ENCODE measurements at regions not wholly inside any gene's neighbourhood (a gene's known extent, or its start where the extent isn't known, plus 50 kb on each side); places are given as distances from the start of the nearest gene placed in this dataset.
A peak's percentile ranks its signal among the peaks of the same experiment; 100 is the strongest.

DNA sequence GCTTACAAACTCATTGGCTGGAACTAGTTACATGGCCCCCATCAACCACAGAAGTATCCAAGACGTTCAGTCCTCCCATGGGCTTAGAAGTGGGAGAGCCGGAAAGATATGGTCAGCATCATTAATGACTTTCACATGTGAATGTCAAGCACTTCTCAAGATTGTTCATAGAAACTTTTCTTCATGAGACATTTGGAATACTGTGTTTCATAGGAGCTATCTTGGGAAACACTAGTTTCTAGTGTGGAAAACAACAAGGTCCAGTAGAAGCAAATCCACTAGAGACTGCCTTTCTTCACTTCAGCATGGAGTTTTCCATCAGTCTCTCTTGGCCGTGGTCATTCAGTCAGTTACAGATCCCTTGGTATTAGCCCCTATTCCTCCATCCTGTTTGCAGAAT lies 160.9 kb downstream of the C11orf91 start:
- Histone ChIP-seq H3K23ac (ENCODE audit: low read length) (no peak overlapping the region), H3K18ac (ENCODE audit: low read length) (no peak overlapping the region), H3K79me1 (ENCODE audit: low read length) (no peaks in the 10 kb centered on the region), H3K79me2 (ENCODE audit: control insufficient read depth, insufficient read depth, low read length) (no peaks in the 10 kb centered on the region), H3K4ac (ENCODE audit: low read depth, low read length) (no peak overlapping the region), H3K36me3 (ENCODE audit: control insufficient read depth, insufficient read depth, low read length) (no peaks in the 10 kb centered on the region), H3K9ac (ENCODE audit: low read length) (no peak overlapping the region), H3K4me3 (ENCODE audit: low read length) (no peak overlapping the region), H3K4me2 (ENCODE audit: low read length) (no peak overlapping the region), H2BK15ac (replicated peaks; ENCODE audit: low read depth) (no peak overlapping the region), H2BK5ac (ENCODE audit: low read length) (no peak overlapping the region), H3K4me1 (ENCODE audit: control insufficient read depth, low read depth, low read length) (no peaks in the 10 kb centered on the region), H2BK120ac (ENCODE audit: low read depth, low read length) (no peak overlapping the region), H3K56ac (ENCODE audit: low read length) (no peak overlapping the region), H3K27ac (ENCODE audit: low read depth, low read length) (no peak overlapping the region), H4K8ac (ENCODE audit: low read depth, low read length) (no peak overlapping the region), H4K5ac (ENCODE audit: low read length) (no peak overlapping the region), H3K27me3 (ENCODE audit: insufficient read depth, low read length, poor library complexity) (no peaks in the 10 kb centered on the region), H2AK5ac (ENCODE audit: low read length) (no peak overlapping the region)
- WGBS (ENCODE audit: extremely low coverage, insufficient coverage, low lambda C conversion rate): no CpG with 5 or more reads among the region's 3 CpGs
- no peak for DNase-seq

DNA sequence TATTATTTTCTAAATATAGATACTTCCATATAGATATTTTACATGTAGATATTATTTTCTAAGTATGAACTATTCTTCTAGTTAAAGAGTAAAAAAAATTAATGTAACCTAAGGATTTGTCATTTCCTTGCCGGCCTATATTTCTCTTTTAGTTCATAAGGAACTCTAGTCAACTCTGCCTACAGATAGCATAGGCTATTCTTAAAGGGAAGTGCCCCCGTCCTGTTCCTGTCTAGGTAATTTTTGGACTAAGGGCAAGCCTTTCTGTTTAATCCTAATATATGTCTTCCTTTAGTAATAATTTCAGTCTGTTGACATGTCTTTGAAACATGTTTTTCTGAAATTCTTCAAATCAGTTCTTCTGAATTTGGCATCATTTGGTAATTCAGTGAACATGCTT lies 161.9 kb downstream of the C11orf91 start:
- Histone ChIP-seq H3K4me3 (ENCODE audit: low read length) (no peak overlapping the region), H4K8ac (ENCODE audit: low read depth, low read length) (no peak overlapping the region), H3K4me2 (ENCODE audit: low read length) (no peak overlapping the region), H3K36me3 (ENCODE audit: control insufficient read depth, insufficient read depth, low read length) (no peaks in the 10 kb centered on the region), H2AK5ac (ENCODE audit: low read length) (no peak overlapping the region), H2BK5ac (ENCODE audit: low read length) (no peak overlapping the region), H3K27me3 (ENCODE audit: insufficient read depth, low read length, poor library complexity) (no peaks in the 10 kb centered on the region), H4K5ac (ENCODE audit: low read length) (no peak overlapping the region), H2BK15ac (replicated peaks; ENCODE audit: low read depth) (no peak overlapping the region), H3K23ac (ENCODE audit: low read length) (no peak overlapping the region), H3K4me1 (ENCODE audit: control insufficient read depth, low read depth, low read length) (no peaks in the 10 kb centered on the region), H3K56ac (ENCODE audit: low read length) (no peak overlapping the region), H3K79me1 (ENCODE audit: low read length) (no peaks in the 10 kb centered on the region), H3K79me2 (ENCODE audit: control insufficient read depth, insufficient read depth, low read length) (no peaks in the 10 kb centered on the region), H3K4ac (ENCODE audit: low read depth, low read length) (no peak overlapping the region), H3K27ac (ENCODE audit: low read depth, low read length) (no peak overlapping the region), H3K18ac (ENCODE audit: low read length) (no peak overlapping the region), H2BK120ac (ENCODE audit: low read depth, low read length) (no peak overlapping the region), H3K9ac (ENCODE audit: low read length) (no peak overlapping the region)
- no CpG with 5 or more reads among the region's 2 CpGs for whole genome bisulfite sequencing (ENCODE audit: extremely low coverage, insufficient coverage, low lambda C conversion rate)
- no peak for DNase-seq

DNA sequence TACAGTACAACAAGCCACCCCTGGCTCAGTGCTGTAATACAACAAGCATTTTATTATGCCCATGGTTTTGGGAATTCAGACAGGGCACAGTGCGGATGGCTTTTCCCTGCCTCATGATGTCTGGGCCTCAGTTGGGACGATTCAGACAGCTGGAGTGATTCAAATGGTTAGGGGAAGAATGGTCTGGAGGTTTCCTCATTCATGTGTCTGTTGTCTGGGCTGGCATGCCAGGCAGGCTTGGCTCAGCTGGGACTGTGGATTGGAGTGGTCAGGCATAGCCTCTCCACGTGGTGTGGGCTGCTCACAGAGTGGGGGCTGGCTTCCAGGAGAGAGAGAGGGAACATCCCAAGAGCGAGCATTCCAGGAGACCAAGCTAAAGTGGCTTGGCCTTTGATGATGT lies 164.4 kb downstream of the C11orf91 start:
- Histone ChIP-seq H3K9ac (ENCODE audit: low read length) (no peak overlapping the region), H2AK5ac (ENCODE audit: low read length) (no peak overlapping the region), H3K27ac (ENCODE audit: low read depth, low read length) (no peak overlapping the region), H3K4me3 (ENCODE audit: low read length) (no peak overlapping the region), H2BK15ac (replicated peaks; ENCODE audit: low read depth) (no peak overlapping the region), H3K79me1 (ENCODE audit: low read length) (no peaks in the 10 kb centered on the region), H3K4me1 (ENCODE audit: control insufficient read depth, low read depth, low read length) (no peaks in the 10 kb centered on the region), H3K27me3 (ENCODE audit: insufficient read depth, low read length, poor library complexity) (no peaks in the 10 kb centered on the region), H3K56ac (ENCODE audit: low read length) (no peak overlapping the region), H3K18ac (ENCODE audit: low read length) (no peak overlapping the region), H3K36me3 (ENCODE audit: control insufficient read depth, insufficient read depth, low read length) (no peaks in the 10 kb centered on the region), H3K23ac (ENCODE audit: low read length) (no peak overlapping the region), H3K4me2 (ENCODE audit: low read length) (no peak overlapping the region), H4K5ac (ENCODE audit: low read length) (no peak overlapping the region), H3K79me2 (ENCODE audit: control insufficient read depth, insufficient read depth, low read length) (no peaks in the 10 kb centered on the region), H4K8ac (ENCODE audit: low read depth, low read length) (no peak overlapping the region), H2BK120ac (ENCODE audit: low read depth, low read length) (no peak overlapping the region), H2BK5ac (ENCODE audit: low read length) (no peak overlapping the region), H3K4ac (ENCODE audit: low read depth, low read length) (no peak overlapping the region)
- peak; percentile 7 for DNase-seq
- no CpG with 5 or more reads among the region's 4 CpGs for WGBS (ENCODE audit: extremely low coverage, insufficient coverage, low lambda C conversion rate)

DNA sequence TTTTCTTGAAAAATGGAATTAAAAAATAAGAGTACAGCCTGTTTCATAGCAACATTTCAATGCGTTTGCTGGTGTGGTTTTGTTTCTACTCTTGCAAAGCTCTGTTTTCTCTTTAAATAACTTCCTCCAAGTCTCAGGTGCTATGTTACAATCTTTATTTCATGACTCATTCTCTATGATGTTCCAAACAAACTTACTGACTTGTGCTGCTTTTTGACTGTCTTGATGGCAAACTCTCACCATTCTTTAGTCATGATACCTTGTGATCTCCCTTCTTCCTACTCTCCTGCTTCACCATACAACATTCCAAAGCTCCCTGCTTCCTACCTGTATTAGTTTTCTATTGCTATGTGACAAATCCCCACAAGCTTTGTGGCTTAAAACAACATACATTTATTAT lies 166.1 kb downstream of the C11orf91 start:
- Histone ChIP-seq H3K9ac (ENCODE audit: low read length) (no peak overlapping the region), H3K4ac (ENCODE audit: low read depth, low read length) (no peak overlapping the region), H2BK120ac (ENCODE audit: low read depth, low read length) (no peak overlapping the region), H2BK15ac (replicated peaks; ENCODE audit: low read depth) (no peak overlapping the region), H3K4me3 (ENCODE audit: low read length) (no peak overlapping the region), H2BK5ac (ENCODE audit: low read length) (no peak overlapping the region), H4K5ac (ENCODE audit: low read length) (no peak overlapping the region), H2AK5ac (ENCODE audit: low read length) (no peak overlapping the region), H3K36me3 (ENCODE audit: control insufficient read depth, insufficient read depth, low read length) (no peaks in the 10 kb centered on the region), H3K4me1 (ENCODE audit: control insufficient read depth, low read depth, low read length) (no peaks in the 10 kb centered on the region), H3K79me2 (ENCODE audit: control insufficient read depth, insufficient read depth, low read length) (no peaks in the 10 kb centered on the region), H3K18ac (ENCODE audit: low read length) (no peak overlapping the region), H4K8ac (ENCODE audit: low read depth, low read length) (no peak overlapping the region), H3K23ac (ENCODE audit: low read length) (no peak overlapping the region), H3K79me1 (ENCODE audit: low read length) (no peaks in the 10 kb centered on the region), H3K56ac (ENCODE audit: low read length) (no peak overlapping the region), H3K4me2 (ENCODE audit: low read length) (no peak overlapping the region), H3K27me3 (ENCODE audit: insufficient read depth, low read length, poor library complexity) (no peaks in the 10 kb centered on the region), H3K27ac (ENCODE audit: low read depth, low read length) (no peak overlapping the region)
- DNase-seq: no peak
- WGBS (ENCODE audit: extremely low coverage, insufficient coverage, low lambda C conversion rate): no CpG with 5 or more reads among the region's 1 CpG

DNA sequence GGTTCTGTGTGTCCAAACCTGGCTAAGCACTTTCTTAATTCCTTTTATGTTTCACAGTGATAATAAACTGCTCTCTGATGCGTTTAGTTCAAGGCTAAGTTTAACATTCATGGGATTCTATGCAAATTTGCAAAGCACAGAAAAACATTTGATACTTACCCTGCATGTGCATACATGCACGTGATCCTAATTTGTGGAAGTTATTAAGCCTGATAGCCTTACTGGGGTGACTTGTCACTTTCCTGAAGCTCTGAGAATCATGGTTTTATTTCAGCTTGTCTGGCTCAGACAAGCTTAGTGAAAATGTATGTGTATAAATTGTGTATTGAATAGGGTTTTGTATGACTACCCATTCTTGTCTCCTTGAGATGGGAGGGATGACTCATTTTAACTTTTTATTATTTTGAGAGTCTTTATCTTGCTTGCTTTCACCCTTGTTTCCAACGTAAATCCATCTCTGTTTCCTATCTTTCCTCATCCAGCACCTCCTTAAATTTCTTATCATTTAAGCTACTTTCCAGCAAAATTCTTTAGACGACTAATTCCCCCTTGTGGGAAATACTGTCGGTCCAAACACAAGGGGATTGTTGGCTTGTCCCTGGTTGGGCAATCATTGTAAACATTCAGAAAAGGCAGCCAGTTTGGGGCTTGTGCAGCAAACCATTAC lies 167.1 kb downstream of the C11orf91 start:
- DNase-seq: no peak

DNA sequence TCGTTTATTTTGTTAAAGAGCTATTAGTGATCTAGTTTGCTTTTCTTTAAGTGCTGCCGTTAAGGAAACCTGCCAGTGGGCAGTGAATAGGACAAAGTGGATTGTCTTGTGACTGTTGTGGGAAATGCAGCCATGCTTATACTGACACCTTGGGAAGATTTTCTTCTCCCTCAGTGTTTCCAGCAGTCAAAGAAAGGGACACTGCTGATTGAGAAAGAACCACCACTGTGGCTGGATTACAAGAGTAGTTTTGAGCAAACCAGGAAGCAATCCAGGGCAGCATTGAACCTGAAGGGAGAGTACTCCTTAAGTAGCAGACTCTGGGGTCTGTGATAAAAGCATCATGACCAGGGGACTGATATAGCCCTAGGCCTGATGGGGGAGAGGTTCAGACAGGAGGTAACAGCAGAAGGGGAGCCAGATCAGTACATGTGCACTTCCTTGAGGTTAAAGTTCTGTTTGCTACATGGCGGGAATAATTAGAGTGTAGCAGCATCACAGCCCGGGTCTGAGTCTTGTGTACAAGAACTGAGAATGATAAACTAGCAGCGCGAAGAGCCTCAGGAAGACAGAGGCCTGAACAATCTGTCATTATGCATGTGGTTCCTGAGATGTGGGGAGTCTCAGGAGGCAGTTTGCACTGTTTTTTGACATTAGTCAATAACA lies 167.8 kb downstream of the C11orf91 start:
- H2AK5ac ChIP-seq (ENCODE audit: low read length): no peak overlapping the region
- H2BK5ac ChIP-seq (ENCODE audit: low read length): no peak overlapping the region
- H3K9ac ChIP-seq (ENCODE audit: low read length): no peak overlapping the region
- H3K4me2 ChIP-seq (ENCODE audit: low read length): no peak overlapping the region
- H2BK15ac ChIP-seq (replicated peaks; ENCODE audit: low read depth): no peak overlapping the region
- no peak overlapping the region for H4K8ac ChIP-seq (ENCODE audit: low read depth, low read length)
- H3K23ac ChIP-seq (ENCODE audit: low read length): no peak overlapping the region
- H3K79me1 ChIP-seq (ENCODE audit: low read length): no peaks in the 10 kb centered on the region
- no peak overlapping the region for H3K4me3 ChIP-seq (ENCODE audit: low read length)
- H3K56ac ChIP-seq (ENCODE audit: low read length): no peak overlapping the region
- no CpG with 5 or more reads among the region's 6 CpGs for WGBS (ENCODE audit: extremely low coverage, insufficient coverage, low lambda C conversion rate)
- H2BK120ac ChIP-seq (ENCODE audit: low read depth, low read length): no peak overlapping the region
- H3K79me2 ChIP-seq (ENCODE audit: control insufficient read depth, insufficient read depth, low read length): no peaks in the 10 kb centered on the region
- no peak overlapping the region for H3K4ac ChIP-seq (ENCODE audit: low read depth, low read length)
- no peak for DNase-seq
- H3K27ac ChIP-seq (ENCODE audit: low read depth, low read length): no peak overlapping the region
- H3K4me1 ChIP-seq (ENCODE audit: control insufficient read depth, low read depth, low read length): no peaks in the 10 kb centered on the region
- no peaks in the 10 kb centered on the region for H3K36me3 ChIP-seq (ENCODE audit: control insufficient read depth, insufficient read depth, low read length)
- no peak overlapping the region for H4K5ac ChIP-seq (ENCODE audit: low read length)
- no peaks in the 10 kb centered on the region for H3K27me3 ChIP-seq (ENCODE audit: insufficient read depth, low read length, poor library complexity)
- no peak overlapping the region for H3K18ac ChIP-seq (ENCODE audit: low read length)

More for the DNA sequence above, 167.1 kb downstream of the C11orf91 start:
- H2AK5ac ChIP-seq (ENCODE audit: low read length): no peak overlapping the region
- H3K4me3 ChIP-seq (ENCODE audit: low read length): no peak overlapping the region
- no peak overlapping the region for H3K4me2 ChIP-seq (ENCODE audit: low read length)
- H3K18ac ChIP-seq (ENCODE audit: low read length): no peak overlapping the region
- no peak overlapping the region for H3K9ac ChIP-seq (ENCODE audit: low read length)
- no peak overlapping the region for H3K27ac ChIP-seq (ENCODE audit: low read depth, low read length)
- H3K36me3 ChIP-seq (ENCODE audit: control insufficient read depth, insufficient read depth, low read length): no peaks in the 10 kb centered on the region
- H3K79me1 ChIP-seq (ENCODE audit: low read length): no peaks in the 10 kb centered on the region
- no peak overlapping the region for H2BK120ac ChIP-seq (ENCODE audit: low read depth, low read length)
- no peaks in the 10 kb centered on the region for H3K27me3 ChIP-seq (ENCODE audit: insufficient read depth, low read length, poor library complexity)
- no CpG with 5 or more reads among the region's 5 CpGs for WGBS (ENCODE audit: extremely low coverage, insufficient coverage, low lambda C conversion rate)
- H2BK5ac ChIP-seq (ENCODE audit: low read length): no peak overlapping the region
- no peak overlapping the region for H4K8ac ChIP-seq (ENCODE audit: low read depth, low read length)
- H4K5ac ChIP-seq (ENCODE audit: low read length): no peak overlapping the region
- H3K4me1 ChIP-seq (ENCODE audit: control insufficient read depth, low read depth, low read length): no peaks in the 10 kb centered on the region
- H3K56ac ChIP-seq (ENCODE audit: low read length): no peak overlapping the region
- H2BK15ac ChIP-seq (replicated peaks; ENCODE audit: low read depth): no peak overlapping the region
- H3K23ac ChIP-seq (ENCODE audit: low read length): no peak overlapping the region
- no peak overlapping the region for H3K4ac ChIP-seq (ENCODE audit: low read depth, low read length)
- no peaks in the 10 kb centered on the region for H3K79me2 ChIP-seq (ENCODE audit: control insufficient read depth, insufficient read depth, low read length)
